ENCODE measurements at regions not wholly inside any gene's neighbourhood (a gene's known extent, or its start where the extent isn't known, plus 50 kb on each side); places are given as distances from the start of the nearest gene placed in this dataset.

DNA sequence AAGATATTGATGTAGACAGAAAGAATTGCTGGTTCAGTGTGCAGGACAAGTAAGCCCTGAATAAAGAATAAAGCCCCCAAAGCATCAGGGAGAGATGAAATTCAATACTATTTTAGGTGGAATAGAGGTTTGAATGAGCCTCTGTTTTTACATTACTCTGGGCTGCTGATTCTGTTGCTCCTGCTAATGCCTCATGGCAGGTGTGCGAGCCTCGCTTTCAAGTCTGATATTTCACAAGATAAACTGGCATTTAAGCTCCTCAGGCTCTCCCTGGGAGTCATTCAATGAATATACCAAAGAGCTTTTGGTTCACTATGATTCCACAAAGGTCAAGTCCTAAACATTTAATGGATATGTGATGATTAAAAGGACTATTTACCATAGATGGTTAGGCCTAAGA, 601.0 kb upstream of the SLC39A10 start:
- no peak overlapping the region for H2AFZ ChIP-seq (ENCODE audit: low read depth, low read length)
- H3K79me2 ChIP-seq (ENCODE audit: low read length): no peaks in the 10 kb centered on the region
- H3K27me3 ChIP-seq (ENCODE audit: low read depth, low read length): no peaks in the 10 kb centered on the region
- H3K27ac ChIP-seq (ENCODE audit: low read length): no peak overlapping the region
- peaks cover 1% of the 10 kb centered on the region for H3K36me3 ChIP-seq (replicated peaks; ENCODE audit: low read depth, low read length)
- no peak overlapping the region for H3K4me3 ChIP-seq (ENCODE audit: low read length)
- no peak for TF ChIP-seq EZH2phosphoT487 (IDR thresholded peaks at IDR 0.05; ENCODE audit: low read depth)
- TF ChIP-seq, protein P1, sequence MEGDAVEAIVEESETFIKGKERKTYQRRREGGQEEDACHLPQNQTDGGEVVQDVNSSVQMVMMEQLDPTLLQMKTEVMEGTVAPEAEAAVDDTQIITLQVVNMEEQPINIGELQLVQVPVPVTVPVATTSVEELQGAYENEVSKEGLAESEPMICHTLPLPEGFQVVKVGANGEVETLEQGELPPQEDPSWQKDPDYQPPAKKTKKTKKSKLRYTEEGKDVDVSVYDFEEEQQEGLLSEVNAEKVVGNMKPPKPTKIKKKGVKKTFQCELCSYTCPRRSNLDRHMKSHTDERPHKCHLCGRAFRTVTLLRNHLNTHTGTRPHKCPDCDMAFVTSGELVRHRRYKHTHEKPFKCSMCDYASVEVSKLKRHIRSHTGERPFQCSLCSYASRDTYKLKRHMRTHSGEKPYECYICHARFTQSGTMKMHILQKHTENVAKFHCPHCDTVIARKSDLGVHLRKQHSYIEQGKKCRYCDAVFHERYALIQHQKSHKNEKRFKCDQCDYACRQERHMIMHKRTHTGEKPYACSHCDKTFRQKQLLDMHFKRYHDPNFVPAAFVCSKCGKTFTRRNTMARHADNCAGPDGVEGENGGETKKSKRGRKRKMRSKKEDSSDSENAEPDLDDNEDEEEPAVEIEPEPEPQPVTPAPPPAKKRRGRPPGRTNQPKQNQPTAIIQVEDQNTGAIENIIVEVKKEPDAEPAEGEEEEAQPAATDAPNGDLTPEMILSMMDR (IDR thresholded peaks at IDR 0.05; ENCODE audit: low read depth, low read length): no peak
- H3K9ac ChIP-seq (ENCODE audit: low read length): no peak overlapping the region
- no peaks in the 10 kb centered on the region for H3K9me3 ChIP-seq (ENCODE audit: insufficient read depth, low read length)
- no peaks in the 10 kb centered on the region for H3K4me1 ChIP-seq (ENCODE audit: low read length)
- no peak overlapping the region for H3K4me2 ChIP-seq (ENCODE audit: low read length)
- H4K20me1 ChIP-seq (ENCODE audit: insufficient read depth, low read length): no peaks in the 10 kb centered on the region

DNA sequence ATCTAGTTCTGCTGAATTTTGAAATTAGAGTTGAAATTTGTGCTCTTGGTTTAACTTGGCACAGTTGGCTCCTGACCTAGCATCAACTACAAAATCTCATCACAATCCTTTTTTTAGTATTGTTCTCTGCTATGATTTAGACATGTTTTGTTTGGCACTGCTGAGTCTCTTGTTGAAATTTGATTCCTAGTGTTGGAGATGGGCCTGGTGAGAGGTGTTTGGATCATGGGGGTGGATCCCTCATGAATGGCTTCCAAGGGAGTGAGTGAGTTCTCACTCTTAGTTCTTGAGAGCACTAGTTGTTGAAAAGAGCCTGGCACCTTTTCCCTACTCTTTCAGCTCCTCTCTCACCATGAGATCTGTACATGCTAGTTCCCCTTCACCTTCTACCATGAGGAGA, 605.6 kb upstream of the SLC39A10 start:
- H4K20me1 ChIP-seq (ENCODE audit: insufficient read depth, low read length): no peaks in the 10 kb centered on the region
- no peaks in the 10 kb centered on the region for H3K9me3 ChIP-seq (ENCODE audit: insufficient read depth, low read length)
- H2AFZ ChIP-seq (ENCODE audit: low read depth, low read length): no peak overlapping the region
- peaks cover 8% of the 10 kb centered on the region for H3K36me3 ChIP-seq (replicated peaks; ENCODE audit: low read depth, low read length)
- TF ChIP-seq EZH2phosphoT487 (IDR thresholded peaks at IDR 0.05; ENCODE audit: low read depth): no peak
- TF ChIP-seq, protein P1 (IDR thresholded peaks at IDR 0.05; ENCODE audit: low read depth, low read length): no peak
- no peak overlapping the region for H3K9ac ChIP-seq (ENCODE audit: low read length)
- H3K4me1 ChIP-seq (ENCODE audit: low read length): peaks cover 21% of the 10 kb centered on the region
- H3K27ac ChIP-seq (ENCODE audit: low read length): no peak overlapping the region
- H3K27me3 ChIP-seq (ENCODE audit: low read depth, low read length): no peaks in the 10 kb centered on the region
- no peak overlapping the region for H3K4me3 ChIP-seq (ENCODE audit: low read length)
- H3K79me2 ChIP-seq (ENCODE audit: low read length): no peaks in the 10 kb centered on the region
- no peak overlapping the region for H3K4me2 ChIP-seq (ENCODE audit: low read length)

DNA sequence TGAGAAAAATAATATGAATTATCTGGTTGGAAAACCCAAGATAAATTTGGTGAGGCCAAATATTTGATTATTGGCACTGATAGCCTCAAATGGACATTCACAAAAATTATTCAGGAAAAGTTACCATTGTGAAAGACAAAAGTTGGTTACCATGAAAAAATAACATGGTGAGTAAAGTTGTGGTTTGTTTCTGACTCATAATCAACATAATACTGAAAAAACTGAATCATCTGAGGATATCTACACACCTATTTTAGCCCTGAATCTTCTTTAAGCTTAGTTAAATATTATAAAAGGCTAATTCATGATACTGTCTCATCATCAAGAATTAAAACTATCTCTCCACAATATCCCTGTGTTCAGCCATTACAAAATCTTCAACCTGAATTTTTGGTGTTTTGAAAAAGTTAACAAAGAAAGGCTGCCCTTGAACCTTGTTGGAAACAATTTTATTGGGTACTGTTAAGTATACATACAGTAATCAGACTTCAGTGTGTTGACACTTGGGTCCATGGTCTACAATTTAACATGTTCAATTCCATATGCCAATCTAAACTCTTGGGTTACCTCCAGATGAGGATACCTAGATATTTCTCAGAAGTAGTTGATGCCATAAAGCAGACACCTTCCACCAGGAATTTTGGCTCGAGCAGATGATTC, 607.5 kb upstream of the SLC39A10 start:
- H3K4me3 ChIP-seq (ENCODE audit: low read length): no peak overlapping the region
- H3K27me3 ChIP-seq (ENCODE audit: low read depth, low read length): no peaks in the 10 kb centered on the region
- no peaks in the 10 kb centered on the region for H3K79me2 ChIP-seq (ENCODE audit: low read length)
- TF ChIP-seq, protein P1 (IDR thresholded peaks at IDR 0.05; ENCODE audit: low read depth, low read length): no peak
- no peak for TF ChIP-seq EZH2phosphoT487 (IDR thresholded peaks at IDR 0.05; ENCODE audit: low read depth)
- H3K36me3 ChIP-seq (replicated peaks; ENCODE audit: low read depth, low read length): peaks cover 8% of the 10 kb centered on the region
- H4K20me1 ChIP-seq (ENCODE audit: insufficient read depth, low read length): no peaks in the 10 kb centered on the region
- peaks cover 21% of the 10 kb centered on the region for H3K4me1 ChIP-seq (ENCODE audit: low read length)
- peak overlapping the region; percentile 37 for H3K4me2 ChIP-seq (ENCODE audit: low read length)
- no peak overlapping the region for H3K27ac ChIP-seq (ENCODE audit: low read length)
- H3K9me3 ChIP-seq (ENCODE audit: insufficient read depth, low read length): no peaks in the 10 kb centered on the region
- no peak overlapping the region for H2AFZ ChIP-seq (ENCODE audit: low read depth, low read length)
- H3K9ac ChIP-seq (ENCODE audit: low read length): no peak overlapping the region

DNA sequence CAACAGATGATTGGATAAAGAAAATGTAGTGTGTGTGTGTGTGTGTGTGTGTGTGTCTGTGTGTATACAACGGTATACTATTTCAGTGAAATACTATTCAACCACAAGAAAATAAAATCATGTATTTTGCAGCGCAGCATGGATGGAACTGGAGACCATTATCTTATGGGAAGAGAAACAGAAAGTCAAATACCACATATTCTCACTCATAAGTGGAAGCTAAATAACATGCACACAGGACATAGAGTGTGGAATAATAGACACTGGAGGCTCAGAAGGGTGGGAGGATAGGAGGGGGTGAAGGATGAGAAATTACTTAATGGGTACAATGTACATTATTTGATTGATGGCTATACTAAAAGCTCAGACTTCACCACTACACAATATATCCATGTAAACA, 609.1 kb upstream of the SLC39A10 start:
- Histone ChIP-seq H2AFZ (ENCODE audit: low read depth, low read length) (no peak overlapping the region), H3K79me2 (ENCODE audit: low read length) (no peaks in the 10 kb centered on the region), H3K4me1 (ENCODE audit: low read length) (peaks cover 21% of the 10 kb centered on the region), H3K27ac (ENCODE audit: low read length) (no peak overlapping the region), H3K27me3 (ENCODE audit: low read depth, low read length) (no peaks in the 10 kb centered on the region), H4K20me1 (ENCODE audit: insufficient read depth, low read length) (no peaks in the 10 kb centered on the region), H3K4me3 (ENCODE audit: low read length) (no peak overlapping the region), H3K9me3 (ENCODE audit: insufficient read depth, low read length) (no peaks in the 10 kb centered on the region), H3K4me2 (ENCODE audit: low read length) (no peak overlapping the region), H3K9ac (ENCODE audit: low read length) (no peak overlapping the region), H3K36me3 (replicated peaks; ENCODE audit: low read depth, low read length) (peaks cover 8% of the 10 kb centered on the region)
- no peak for TF ChIP-seq EZH2phosphoT487 (IDR thresholded peaks at IDR 0.05; ENCODE audit: low read depth)
- TF ChIP-seq, protein P1 (IDR thresholded peaks at IDR 0.05; ENCODE audit: low read depth, low read length): no peak
